Stimulated activated CD8-positive, alpha-beta memory T cell treated with anti-CD3 and anti-CD28 coated beads, Interleukin-7, amount 100 ng/mL, for 24 hours (primary cell): ENCODE measurements at regions not wholly inside any gene's neighbourhood (a gene's known extent, or its start where the extent isn't known, plus 50 kb on each side); places are given as distances from the start of the nearest gene placed in this dataset.

ENCODE experiments used
- DNase-seq: peaks from one replicate; pipeline ENCODE4 v3.0.0-alpha.2; 2020; ENCODE audit warnings: low read depth

GRCh38 chr2:120881981-120882788 lies 146.5 kb downstream of the GLI2 start:
- DNase-seq, result no peak

DNA sequence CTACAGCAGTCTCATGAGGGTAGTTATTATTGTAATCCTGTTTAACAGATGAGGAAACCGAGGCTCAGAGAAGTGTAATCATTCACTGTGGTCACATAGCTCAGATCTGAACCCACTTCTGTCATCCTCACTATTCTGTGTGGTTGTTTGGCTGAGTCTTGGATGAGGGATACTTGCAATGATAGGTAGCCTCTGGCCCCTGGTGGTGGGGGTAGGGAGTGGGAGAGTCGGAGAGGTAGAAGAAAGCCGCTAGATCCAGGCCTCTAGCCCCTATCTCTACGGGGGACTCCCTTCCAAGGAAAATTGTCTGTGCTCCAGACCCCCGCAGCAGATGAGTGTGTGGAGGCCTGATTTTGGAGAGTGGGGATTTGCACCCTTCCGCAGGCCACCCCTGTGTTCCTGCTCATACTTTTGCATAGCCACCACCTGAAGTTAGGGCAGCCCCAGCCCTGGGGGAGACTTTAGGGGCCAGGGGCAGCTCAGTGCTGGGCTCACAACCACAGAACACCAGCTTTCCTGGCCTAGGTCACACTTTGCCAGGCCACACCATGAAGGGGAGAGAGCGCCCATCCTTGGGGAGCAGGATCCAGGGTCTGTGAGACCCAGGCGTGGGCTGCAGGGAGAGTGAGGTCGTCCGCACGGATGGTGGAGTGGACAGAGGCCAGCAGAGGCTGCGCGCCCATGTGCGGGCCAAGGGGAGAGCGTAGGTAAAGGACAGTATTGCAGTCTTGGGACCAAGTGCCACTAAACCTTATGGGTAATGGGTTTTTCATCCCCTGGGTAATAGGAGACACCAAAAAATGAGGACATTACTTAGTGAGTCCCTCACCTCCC lies 148.2 kb downstream of the GLI2 start:
- DNase-seq, result no peak

- no peak for DNase-seq
Observed at GRCh38 chr2:120884472-120885290, 149.0 kb downstream of the GLI2 start.

DNA sequence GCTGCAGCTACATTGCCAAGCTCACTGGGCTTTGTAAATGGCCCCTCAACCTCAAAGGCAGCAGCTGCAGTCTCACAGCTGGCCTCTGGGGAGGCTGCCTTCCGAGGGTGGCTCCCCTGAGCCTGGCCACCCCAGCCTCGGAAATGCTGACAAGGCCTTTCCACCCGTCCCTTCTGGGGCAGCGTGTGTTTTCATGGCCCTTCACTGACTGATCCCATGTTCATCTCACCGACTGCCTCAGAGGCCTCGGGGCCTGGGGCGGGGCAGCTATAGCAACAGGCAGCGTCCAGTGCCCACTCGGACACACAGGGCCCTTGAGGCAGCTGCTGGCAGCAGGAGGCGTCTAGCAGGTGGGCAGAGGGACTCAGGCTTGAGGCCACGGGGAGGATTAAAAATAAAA lies 149.7 kb downstream of the GLI2 start:
- no peak for DNase-seq

- DNase-seq, result no peak
Observed at GRCh38 chr2:120885749-120886148, 150.1 kb downstream of the GLI2 start.

GRCh38 chr2:120886534-120887319 lies 151.1 kb downstream of the GLI2 start:
- DNase-seq, result no peak

DNA sequence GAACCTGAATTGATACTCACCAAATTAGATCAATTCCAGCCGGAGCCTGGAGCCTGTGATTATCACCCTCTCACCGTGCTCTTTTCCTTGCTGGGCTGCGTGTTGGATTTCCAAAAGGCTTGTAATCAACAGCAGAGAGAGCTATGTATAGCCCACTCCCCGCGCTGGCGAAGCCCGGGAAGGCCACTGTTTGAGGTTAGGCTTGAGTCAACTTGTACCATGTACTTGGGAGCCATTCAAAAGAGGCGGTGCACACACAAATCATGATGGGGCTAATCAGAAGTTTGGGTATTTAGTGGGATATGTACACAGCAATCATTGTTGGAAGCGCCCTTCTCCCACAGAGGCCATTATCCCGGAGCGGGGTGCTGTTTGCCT lies 151.6 kb downstream of the GLI2 start:
- DNase-seq, result no peak

- DNase-seq, result no peak
Observed at GRCh38 chr2:120887741-120888231, 152.1 kb downstream of the GLI2 start.

- DNase-seq, result no peak
Observed at GRCh38 chr2:120888851-120889250, 153.2 kb downstream of the GLI2 start.

GRCh38 chr2:120889936-120890335 lies 154.3 kb downstream of the GLI2 start:
- DNase-seq, result no peak

- DNase-seq, result no peak
Observed at GRCh38 chr2:120890566-120891360, 155.1 kb downstream of the GLI2 start.

GRCh38 chr2:120892271-120892966 lies 156.8 kb downstream of the GLI2 start:
- DNase-seq, result no peak

GRCh38 chr2:120892967-120893667 lies 157.4 kb downstream of the GLI2 start:
- no peak for DNase-seq

DNA sequence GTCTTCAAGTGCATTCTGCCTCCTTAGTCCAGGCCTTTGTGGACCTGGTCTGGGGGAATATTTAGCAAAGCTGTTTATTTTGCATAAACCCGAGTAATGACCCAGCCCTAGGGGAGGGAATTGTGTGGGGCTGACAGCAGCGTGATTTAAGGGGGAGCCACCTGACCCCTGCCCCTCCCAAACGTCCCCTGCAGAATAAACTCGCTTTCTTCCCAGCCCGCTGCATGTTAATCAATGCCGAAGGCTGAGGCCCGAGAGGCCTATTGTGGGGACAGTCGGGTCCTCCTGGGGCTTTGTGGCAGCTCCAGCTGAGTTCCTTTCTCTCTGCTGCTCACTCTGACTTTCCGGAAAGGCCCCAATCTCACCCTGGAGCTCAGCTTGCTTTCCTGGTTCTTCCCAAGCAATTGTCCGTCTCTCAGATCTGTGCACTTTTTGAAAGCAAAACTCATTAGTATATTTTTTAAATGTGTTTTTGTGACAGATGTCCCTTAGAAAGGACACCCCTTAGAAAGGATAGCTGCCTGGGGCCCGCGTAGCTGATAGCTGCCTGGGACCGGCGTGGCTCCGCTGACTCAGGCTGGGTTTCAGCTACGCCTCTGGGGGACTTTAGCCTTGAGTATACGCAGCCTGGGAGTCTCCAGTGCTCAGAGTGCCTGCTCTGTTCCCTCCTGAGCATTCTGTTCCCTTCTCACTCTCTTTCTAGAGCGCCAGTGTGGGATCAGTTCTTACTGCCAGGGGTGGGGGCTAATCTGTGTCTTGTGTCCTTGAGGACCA lies 158.3 kb downstream of the GLI2 start:
- DNase-seq, result no peak

DNA sequence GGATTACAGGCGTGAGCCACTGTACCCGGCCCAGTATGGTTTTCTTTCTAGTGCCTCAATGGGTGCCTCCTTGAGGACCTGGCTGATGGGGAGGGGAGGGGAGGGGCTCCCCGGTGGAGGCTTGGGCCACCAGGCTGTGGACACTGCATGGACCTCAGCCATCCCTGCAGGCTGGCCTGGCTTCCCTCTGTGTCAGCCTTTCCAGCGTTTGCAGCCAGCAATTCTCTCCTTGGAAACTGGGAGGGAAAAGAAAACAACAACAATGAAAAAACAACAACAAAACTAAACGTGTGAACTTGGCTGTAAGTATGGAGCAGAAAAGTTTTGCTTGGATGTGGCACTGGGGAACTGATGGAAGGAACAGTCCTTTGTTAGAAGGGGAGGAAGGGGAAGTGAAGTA lies 159.3 kb downstream of the GLI2 start:
- DNase-seq, result no peak

- no peak for DNase-seq
Observed at GRCh38 chr2:120896126-120896525, 160.5 kb downstream of the GLI2 start.

GRCh38 chr2:120896901-120897300 lies 161.2 kb downstream of the GLI2 start:
- DNase-seq, result no peak

GRCh38 chr2:120897399-120897798 lies 161.7 kb downstream of the GLI2 start:
- no peak for DNase-seq

GRCh38 chr2:120898496-120898895 lies 162.8 kb downstream of the GLI2 start:
- DNase-seq, result no peak
